ENCODE measurements at regions not wholly inside any gene's neighbourhood (a gene's known extent, or its start where the extent isn't known, plus 50 kb on each side); places are given as distances from the start of the nearest gene placed in this dataset.
"Not testable (repeated sequence)": the region's sequence is repeated elsewhere in the genome, so short reads cannot be mapped to it uniquely, and the experiment has no call there.

DNA sequence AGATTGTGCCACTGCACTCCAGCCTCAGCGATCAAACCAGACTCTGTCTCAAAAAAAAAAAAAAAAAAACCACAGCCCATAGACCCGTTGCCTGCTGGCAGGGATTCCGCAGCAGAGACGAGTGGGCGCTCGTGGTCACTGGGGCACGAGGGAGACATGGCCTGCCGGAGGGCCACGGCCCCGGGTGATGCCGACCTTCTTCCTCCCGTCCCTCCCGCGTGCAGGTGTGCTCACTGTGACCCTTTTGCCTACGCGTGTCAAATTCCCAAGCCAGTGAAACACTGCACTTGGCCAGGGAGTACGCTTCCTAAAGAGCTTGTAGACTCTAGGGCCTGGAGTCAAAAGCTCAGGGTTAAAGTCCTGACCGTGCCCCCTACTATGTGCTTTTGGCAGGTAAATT lies 397.6 kb upstream of the MYT1L start:
- Histone ChIP-seq H3K27ac (no peak overlapping the region), H3K9me3 (no peaks in the 10 kb centered on the region), H3K27me3 (no peaks in the 10 kb centered on the region), H3K36me3 (no peaks in the 10 kb centered on the region), H3K4me1 (no peaks in the 10 kb centered on the region), H3K4me3 (no peak overlapping the region)
- TF ChIP-seq, protein P1, sequence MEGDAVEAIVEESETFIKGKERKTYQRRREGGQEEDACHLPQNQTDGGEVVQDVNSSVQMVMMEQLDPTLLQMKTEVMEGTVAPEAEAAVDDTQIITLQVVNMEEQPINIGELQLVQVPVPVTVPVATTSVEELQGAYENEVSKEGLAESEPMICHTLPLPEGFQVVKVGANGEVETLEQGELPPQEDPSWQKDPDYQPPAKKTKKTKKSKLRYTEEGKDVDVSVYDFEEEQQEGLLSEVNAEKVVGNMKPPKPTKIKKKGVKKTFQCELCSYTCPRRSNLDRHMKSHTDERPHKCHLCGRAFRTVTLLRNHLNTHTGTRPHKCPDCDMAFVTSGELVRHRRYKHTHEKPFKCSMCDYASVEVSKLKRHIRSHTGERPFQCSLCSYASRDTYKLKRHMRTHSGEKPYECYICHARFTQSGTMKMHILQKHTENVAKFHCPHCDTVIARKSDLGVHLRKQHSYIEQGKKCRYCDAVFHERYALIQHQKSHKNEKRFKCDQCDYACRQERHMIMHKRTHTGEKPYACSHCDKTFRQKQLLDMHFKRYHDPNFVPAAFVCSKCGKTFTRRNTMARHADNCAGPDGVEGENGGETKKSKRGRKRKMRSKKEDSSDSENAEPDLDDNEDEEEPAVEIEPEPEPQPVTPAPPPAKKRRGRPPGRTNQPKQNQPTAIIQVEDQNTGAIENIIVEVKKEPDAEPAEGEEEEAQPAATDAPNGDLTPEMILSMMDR (IDR thresholded peaks at IDR 0.05): no peak
- intact Hi-C loops (cut with DNase I): no loop called here
- DNase-seq (ENCODE audit: low spot score in 2 of 2): no peak

DNA sequence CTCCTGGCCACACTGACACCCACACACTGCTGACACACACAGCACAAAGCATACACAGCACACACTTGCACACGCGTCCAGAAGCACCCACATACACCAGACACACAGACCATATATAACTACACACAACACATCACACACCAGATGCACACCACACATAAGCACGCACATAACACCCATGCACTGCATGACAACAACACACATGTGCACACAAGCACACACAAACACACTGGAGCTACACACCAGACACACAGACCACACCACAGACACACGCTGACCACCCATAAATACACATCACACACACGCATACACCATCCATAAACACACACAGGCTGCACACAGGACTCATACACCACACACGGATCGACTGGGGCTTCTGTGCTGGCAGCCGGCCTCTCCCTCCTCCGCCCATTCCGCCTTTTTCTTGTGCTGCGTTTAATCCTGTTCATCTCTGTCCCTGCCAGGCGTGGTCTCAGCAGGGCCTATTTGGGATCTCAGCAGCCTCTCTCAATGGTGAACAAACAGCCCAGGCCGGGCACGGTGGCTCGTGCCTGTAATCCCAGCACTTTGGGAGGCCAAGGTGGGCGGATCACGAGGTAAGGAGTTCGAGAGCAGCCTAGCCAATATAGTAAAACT lies 396.9 kb upstream of the MYT1L start:
- TF ChIP-seq, protein P1 (IDR thresholded peaks at IDR 0.05): no peak
- no peaks in the 10 kb centered on the region for H3K36me3 ChIP-seq
- no peaks in the 10 kb centered on the region for H3K9me3 ChIP-seq
- no peak overlapping the region for H3K4me3 ChIP-seq
- no peaks in the 10 kb centered on the region for H3K4me1 ChIP-seq
- no peak overlapping the region for H3K27ac ChIP-seq
- H3K27me3 ChIP-seq: no peaks in the 10 kb centered on the region
- intact Hi-C loops (cut with DNase I): no loop called here
- DNase-seq (ENCODE audit: low spot score in 2 of 2): no peak

DNA sequence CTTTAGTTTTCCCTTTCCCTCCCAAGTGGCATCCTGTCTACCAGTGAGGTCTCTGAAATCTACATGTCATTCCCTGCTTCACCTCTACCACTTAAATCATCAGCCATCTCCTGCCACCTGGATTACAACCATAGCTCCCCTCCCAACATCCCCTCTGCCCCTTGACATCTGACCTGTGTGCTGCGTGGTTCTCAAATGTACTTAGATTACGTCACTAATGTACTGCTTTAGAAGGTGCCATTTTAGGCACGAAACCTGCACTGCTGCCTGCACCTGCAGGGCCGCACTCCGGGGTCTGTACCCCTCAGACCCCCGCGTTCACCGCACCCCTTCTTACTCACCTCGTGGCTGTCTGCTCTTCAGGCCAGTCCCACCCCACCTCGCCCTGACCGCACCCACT lies 395.1 kb upstream of the MYT1L start:
- TF ChIP-seq, protein P1 (IDR thresholded peaks at IDR 0.05): no peak
- intact Hi-C loops (cut with DNase I): no loop called here
- no peak for DNase-seq (ENCODE audit: low spot score in 2 of 2)
- H3K27ac ChIP-seq: no peak overlapping the region
- no peaks in the 10 kb centered on the region for H3K27me3 ChIP-seq
- no peaks in the 10 kb centered on the region for H3K4me1 ChIP-seq
- H3K36me3 ChIP-seq: no peaks in the 10 kb centered on the region
- H3K9me3 ChIP-seq: no peaks in the 10 kb centered on the region
- H3K4me3 ChIP-seq: no peak overlapping the region

DNA sequence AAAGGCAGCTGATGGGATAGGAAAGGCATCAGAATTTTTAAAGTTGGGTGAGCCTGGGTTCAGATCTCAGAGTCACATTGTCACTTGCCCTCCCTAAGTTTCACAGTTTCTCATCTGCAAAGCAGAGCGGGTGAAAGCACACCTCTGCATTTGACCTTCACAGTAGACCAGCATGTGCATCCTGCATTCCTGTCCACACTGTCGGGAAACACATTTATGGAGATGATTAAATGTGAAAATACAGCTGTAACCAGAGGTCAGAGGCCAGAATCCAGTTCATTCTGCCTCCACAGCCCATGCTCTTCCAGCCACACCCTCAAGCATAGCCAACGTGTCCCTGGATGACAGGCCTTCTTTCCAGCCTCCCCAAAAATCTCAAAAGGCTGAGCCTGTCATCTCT lies 392.0 kb upstream of the MYT1L start:
- Histone ChIP-seq H3K27me3 (no peaks in the 10 kb centered on the region), H3K4me1 (no peaks in the 10 kb centered on the region), H3K36me3 (no peaks in the 10 kb centered on the region), H3K9me3 (no peaks in the 10 kb centered on the region), H3K4me3 (no peak overlapping the region), H3K27ac (no peak overlapping the region)
- no peak for DNase-seq (ENCODE audit: low spot score in 2 of 2)
- TF ChIP-seq, protein P1 (IDR thresholded peaks at IDR 0.05): no peak
- intact Hi-C loops (cut with DNase I): no loop called here

DNA sequence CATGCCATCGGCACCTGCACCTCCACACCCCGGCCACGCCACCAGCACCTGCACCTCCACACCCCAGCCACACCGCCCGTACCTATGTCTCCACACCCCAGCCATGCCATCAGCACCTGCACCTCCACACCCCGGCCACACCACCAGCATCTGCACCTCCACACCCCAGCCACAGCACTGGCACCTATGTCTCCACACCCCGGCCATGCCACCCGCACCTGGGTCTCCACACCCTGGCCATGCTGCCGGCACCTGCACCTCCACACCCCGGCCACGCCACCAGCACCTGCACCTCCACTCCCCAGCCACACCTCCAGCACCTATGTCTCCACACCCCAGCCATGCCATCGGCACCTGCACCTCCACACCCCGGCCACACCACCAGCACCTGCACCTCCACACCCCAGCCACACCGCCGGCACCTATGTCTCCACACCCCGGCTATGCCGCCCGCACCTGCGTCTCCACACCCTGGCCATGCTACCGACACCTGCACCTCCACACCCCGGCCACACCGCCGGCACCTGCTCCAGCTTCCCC lies 390.3 kb upstream of the MYT1L start:
- Histone ChIP-seq H3K27ac (no peak overlapping the region), H3K4me1 (no peaks in the 10 kb centered on the region), H3K36me3 (no peaks in the 10 kb centered on the region), H3K9me3 (no peaks in the 10 kb centered on the region), H3K27me3 (no peaks in the 10 kb centered on the region), H3K4me3 (no peak overlapping the region)
- TF ChIP-seq, protein P1 (IDR thresholded peaks at IDR 0.05): no peak
- no peak for DNase-seq (ENCODE audit: low spot score in 2 of 2)
- intact Hi-C loops (cut with DNase I): no loop called here

DNA sequence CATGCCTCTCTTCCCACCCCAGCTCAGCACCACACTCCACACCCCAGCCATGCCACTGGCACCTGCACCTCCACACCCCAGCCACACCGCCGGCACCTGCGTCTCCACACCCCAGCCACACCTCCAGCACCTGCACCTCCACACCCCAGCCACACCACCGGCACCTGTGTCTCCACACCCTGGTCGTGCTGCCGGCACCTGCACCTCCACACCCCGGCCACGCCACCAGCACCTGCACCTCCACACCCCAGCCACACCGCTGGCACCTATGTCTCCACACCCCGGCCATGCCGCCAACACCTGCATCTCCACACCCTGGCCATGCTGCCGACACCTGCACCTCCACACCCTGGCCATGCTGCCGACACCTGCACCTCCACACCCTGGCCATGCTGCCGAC lies 389.7 kb upstream of the MYT1L start:
- H3K27ac ChIP-seq; H3K4me1 ChIP-seq; H3K4me3 ChIP-seq; H3K36me3 ChIP-seq; H3K9me3 ChIP-seq; intact Hi-C loops (cut with DNase I); DNase-seq (ENCODE audit: low spot score in 2 of 2); H3K27me3 ChIP-seq: not testable (repeated sequence)
